CD8-positive, alpha-beta memory T cell (primary cell): ENCODE measurements at regions not wholly inside any gene's neighbourhood (a gene's known extent, or its start where the extent isn't known, plus 50 kb on each side); places are given as distances from the start of the nearest gene placed in this dataset.
"Not testable (repeated sequence)": the region's sequence is repeated elsewhere in the genome, so short reads cannot be mapped to it uniquely, and the experiment has no call there.

Experiments used
- CTCF ChIA-PET: fragments of 350-600 bp; sonication (Branson Sonifier 250); formaldehyde crosslinking; loops from one replicate; lab custom pipeline; 2021; ENCODE audit warnings: antibody characterized with exemption; lab: Charles Lee
- POLR2A ChIA-PET: fragments of 350-600 bp; sonication (Branson Sonifier 250); formaldehyde crosslinking; loops from one replicate; lab custom pipeline; 2021; ENCODE audit warnings: antibody characterized with exemption; lab: Charles Lee
- DNase-seq, 5 donors: peaks; one replicate each; pipeline versions ENCODE4 v3.0.0 to v3.0.0-alpha.2; 2020 to 2022; ENCODE audit warnings: mixed read lengths in 1 of 5
- H3K27ac ChIP-seq: one replicate; pipeline ENCODE4 v1.7.0; 2013; ENCODE audit warnings: low read depth, mild to moderate bottlenecking, low read length, moderate library complexity
- H3K27me3 ChIP-seq: 2 replicates; pipeline ENCODE4 v1.7.0; 2013; ENCODE audit warnings: low read length, mild to moderate bottlenecking; ENCODE audit not compliant: insufficient read depth, poor library complexity, severe bottlenecking
- H3K36me3 ChIP-seq: 2 replicates; pipeline ENCODE4 v1.7.0; 2013; ENCODE audit warnings: mild to moderate bottlenecking, low read length, moderate library complexity; ENCODE audit not compliant: insufficient read depth
- H3K4me1 ChIP-seq: 2 replicates; pipeline ENCODE4 v1.7.0; 2013; ENCODE audit warnings: mild to moderate bottlenecking, low read length, moderate library complexity; ENCODE audit not compliant: insufficient read depth
- H3K4me3 ChIP-seq: 2 replicates; pipeline ENCODE4 v1.7.0; 2013; ENCODE audit warnings: mild to moderate bottlenecking, low read length
- H3K9me3 ChIP-seq: 2 replicates; pipeline ENCODE4 v1.7.0; 2013; ENCODE audit warnings: mild to moderate bottlenecking, low read length
- H3K27ac Mint-ChIP-seq, 8 donors: one replicate each; pipeline ENCODE4 v1.8.0; 2020 to 2021; ENCODE audit warnings: mixed read lengths in 8 of 8, mild to moderate bottlenecking in 6 of 8, inconsistent platforms in 3 of 8, moderate library complexity in 3 of 8
- H3K27me3 Mint-ChIP-seq, 2 donors: one replicate each; pipeline ENCODE4 v1.8.0; 2020 to 2021; ENCODE audit warnings: mixed read lengths in 2 of 2, mild to moderate bottlenecking in 1 of 2, moderate library complexity in 1 of 2
- H3K36me3 Mint-ChIP-seq, 3 donors: one replicate each; pipeline ENCODE4 v1.8.0; 2020 to 2021; ENCODE audit warnings: mixed read lengths in 3 of 3, inconsistent platforms in 1 of 3, mild to moderate bottlenecking in 1 of 3
- H3K4me1 Mint-ChIP-seq, 3 donors: one replicate each; pipeline ENCODE4 v1.8.0; 2020 to 2021; ENCODE audit warnings: mixed read lengths in 3 of 3, inconsistent platforms in 1 of 3, mild to moderate bottlenecking in 1 of 3
- H3K4me3 Mint-ChIP-seq, 7 donors: one replicate each; pipeline ENCODE4 v1.8.0; 2020 to 2021; ENCODE audit warnings: mixed read lengths in 7 of 7, mild to moderate bottlenecking in 6 of 7, moderate library complexity in 4 of 7, inconsistent platforms in 2 of 7
- H3K9me3 Mint-ChIP-seq, 5 donors: one replicate each; pipeline ENCODE4 v1.8.0; 2020 to 2022; ENCODE audit warnings: mixed read lengths in 5 of 5, mild to moderate bottlenecking in 3 of 5, moderate library complexity in 2 of 5, inconsistent platforms in 1 of 5

- H3K36me3 Mint-ChIP-seq, DNase-seq, H3K4me3 Mint-ChIP-seq, H3K9me3 Mint-ChIP-seq, H3K27me3 Mint-ChIP-seq, H3K27ac Mint-ChIP-seq, H3K4me1 Mint-ChIP-seq, H3K36me3 ChIP-seq, H3K27ac ChIP-seq, CTCF ChIA-PET, H3K27me3 ChIP-seq, H3K9me3 ChIP-seq, POLR2A ChIA-PET, H3K4me1 ChIP-seq, H3K4me3 ChIP-seq: not testable (repeated sequence)
These were observed 55.5 kb upstream of the RABL2A start for GRCh38 chr2:113571482-113572068.

DNA sequence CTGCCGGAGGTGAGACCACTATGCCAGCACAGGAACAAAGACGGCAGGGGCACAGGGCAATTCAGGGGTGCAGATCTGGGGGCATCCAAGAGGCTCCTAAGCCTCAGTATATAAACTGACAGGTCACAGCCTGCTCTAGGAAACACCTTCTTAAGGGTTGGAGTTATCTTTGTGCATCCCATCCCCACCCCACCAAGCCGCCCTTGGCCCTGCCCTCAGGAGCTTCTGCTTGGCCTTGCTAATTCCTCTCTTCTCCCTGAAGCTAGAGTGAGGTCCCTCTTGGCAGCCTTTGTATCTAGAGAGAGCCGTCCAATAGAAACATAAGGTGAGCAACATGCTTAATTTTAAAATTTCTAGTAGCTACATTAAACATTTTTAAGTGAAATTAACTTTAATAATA, 51.3 kb upstream of the RABL2A start:
- CTCF ChIA-PET, H3K27ac ChIP-seq, H3K27ac Mint-ChIP-seq, H3K4me3 ChIP-seq, H3K36me3 Mint-ChIP-seq, DNase-seq, H3K9me3 ChIP-seq, H3K27me3 ChIP-seq, H3K27me3 Mint-ChIP-seq, H3K4me1 ChIP-seq, H3K9me3 Mint-ChIP-seq, H3K4me3 Mint-ChIP-seq, POLR2A ChIA-PET, H3K4me1 Mint-ChIP-seq, H3K36me3 ChIP-seq: not testable (repeated sequence)

- POLR2A ChIA-PET, CTCF ChIA-PET: not testable (repeated sequence)
These were observed 50.7 kb upstream of the RABL2A start for GRCh38 chr2:113576353-113576752.

More at GRCh38 chr2:113576353-113576752, 50.7 kb upstream of the RABL2A start:
- not testable (repeated sequence) for H3K36me3 Mint-ChIP-seq, H3K9me3 Mint-ChIP-seq, H3K4me1 ChIP-seq, H3K27me3 ChIP-seq, H3K4me1 Mint-ChIP-seq, H3K4me3 ChIP-seq, H3K36me3 ChIP-seq, H3K27ac ChIP-seq, H3K27me3 Mint-ChIP-seq, H3K9me3 ChIP-seq, DNase-seq, H3K4me3 Mint-ChIP-seq
- peak overlapping the region in 1 of 8 donors; percentile 13 for H3K27ac Mint-ChIP-seq
